Esophagus (tissue), 2 donors: ENCODE measurements at regions not wholly inside any gene's neighbourhood (a gene's known extent, or its start where the extent isn't known, plus 50 kb on each side); places are given as distances from the start of the nearest gene placed in this dataset.

Experiments used
- H3K27ac ChIP-seq, 2 donors: one replicate each; pipeline ENCODE4 v1.5.1; 2013; ENCODE audit warnings: low read depth in 2 of 2, mild to moderate bottlenecking in 2 of 2, inconsistent platforms in 1 of 2, low read length in 1 of 2, moderate library complexity in 1 of 2
- H3K27me3 ChIP-seq, 2 donors: one replicate each; pipeline ENCODE4 v1.6.1; 2013; ENCODE audit warnings: low read length in 2 of 2, control low read depth in 1 of 2, mild to moderate bottlenecking in 1 of 2; ENCODE audit not compliant: insufficient read depth in 2 of 2, control insufficient read depth in 1 of 2
- H3K36me3 ChIP-seq, 2 donors: one replicate each; pipeline ENCODE4 v1.6.1; 2013; ENCODE audit warnings: low read length in 1 of 2; ENCODE audit not compliant: control insufficient read depth in 2 of 2, insufficient read depth in 2 of 2
- H3K4me1 ChIP-seq, 2 donors: one replicate each; pipeline ENCODE4 v1.6.1; 2013; ENCODE audit warnings: low read length in 1 of 2; ENCODE audit not compliant: control insufficient read depth in 2 of 2, insufficient read depth in 2 of 2
- H3K4me3 ChIP-seq, 2 donors: one replicate each; pipeline ENCODE4 v1.5.1; 2013; ENCODE audit warnings: low read length in 2 of 2, mild to moderate bottlenecking in 2 of 2, low read depth in 1 of 2, moderate library complexity in 1 of 2
- H3K9me3 ChIP-seq, 2 donors: one replicate each; pipeline ENCODE4 v1.6.1; 2013; ENCODE audit warnings: mild to moderate bottlenecking in 2 of 2, low read depth in 1 of 2, low read length in 1 of 2, moderate library complexity in 1 of 2; ENCODE audit not compliant: control insufficient read depth in 2 of 2, insufficient read depth in 1 of 2
- WGBS, 2 donors: extraction: QIAGEN DNeasy Blood & Tissue Kit; methylation state at CpG; one replicate each; pipeline ENCODE4 v1.1.7; 2013; 5-methylcytosine and 5-hydroxymethylcytosine counted together
- donor health status: healthy with polysubstance abuse.
- donor health status: Bipolar disorder and iron deficiency.

DNA sequence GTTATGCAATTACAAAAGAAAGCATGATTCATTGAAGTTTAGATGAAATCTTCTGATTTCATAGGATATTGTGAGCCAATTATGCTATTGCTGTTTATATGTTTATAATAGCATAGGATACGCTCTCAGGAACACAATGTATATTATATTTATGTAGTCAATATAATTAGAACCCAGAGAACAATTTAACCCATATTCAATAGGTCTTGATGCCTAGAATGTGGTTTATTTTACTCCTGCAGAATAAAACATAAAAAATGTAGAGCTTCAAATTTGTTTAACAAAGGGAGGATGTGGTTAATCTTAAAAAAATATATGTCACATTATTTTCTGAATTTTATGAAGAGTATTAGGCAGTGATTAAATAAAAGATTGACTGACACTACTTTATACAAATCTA lies 380.8 kb upstream of the SPRY2 start:
- H3K27me3 ChIP-seq: no peaks in the 10 kb centered on the region
- H3K4me3 ChIP-seq: no peak overlapping the region
- 34 to 39% methylated on average over 1 of the region's 1 CpG for WGBS, 2 donors
- H3K27ac ChIP-seq: no peak overlapping the region
- H3K9me3 ChIP-seq: no peaks in the 10 kb centered on the region
- no peaks in the 10 kb centered on the region for H3K4me1 ChIP-seq
- H3K36me3 ChIP-seq: no peaks in the 10 kb centered on the region

- no peaks in the 10 kb centered on the region for H3K27me3 ChIP-seq
- no peaks in the 10 kb centered on the region for H3K4me1 ChIP-seq
- H3K9me3 ChIP-seq: no peaks in the 10 kb centered on the region
- no peaks in the 10 kb centered on the region for H3K36me3 ChIP-seq
- no peak overlapping the region for H3K27ac ChIP-seq
- WGBS, 2 donors: 94 to 96% methylated on average over 1 of the region's 1 CpG
- H3K4me3 ChIP-seq: no peak overlapping the region
Observed at GRCh38 chr13:80718970-80719369, 378.0 kb upstream of the SPRY2 start.

- H3K27ac ChIP-seq: no peak overlapping the region
- 92 to 93% methylated on average over 4 of the region's 4 CpGs for WGBS, 2 donors
- H3K9me3 ChIP-seq: no peaks in the 10 kb centered on the region
- H3K27me3 ChIP-seq: no peaks in the 10 kb centered on the region
- no peaks in the 10 kb centered on the region for H3K36me3 ChIP-seq
- H3K4me3 ChIP-seq: no peak overlapping the region
- no peaks in the 10 kb centered on the region for H3K4me1 ChIP-seq
Observed at GRCh38 chr13:80717776-80718175, 376.9 kb upstream of the SPRY2 start.

DNA sequence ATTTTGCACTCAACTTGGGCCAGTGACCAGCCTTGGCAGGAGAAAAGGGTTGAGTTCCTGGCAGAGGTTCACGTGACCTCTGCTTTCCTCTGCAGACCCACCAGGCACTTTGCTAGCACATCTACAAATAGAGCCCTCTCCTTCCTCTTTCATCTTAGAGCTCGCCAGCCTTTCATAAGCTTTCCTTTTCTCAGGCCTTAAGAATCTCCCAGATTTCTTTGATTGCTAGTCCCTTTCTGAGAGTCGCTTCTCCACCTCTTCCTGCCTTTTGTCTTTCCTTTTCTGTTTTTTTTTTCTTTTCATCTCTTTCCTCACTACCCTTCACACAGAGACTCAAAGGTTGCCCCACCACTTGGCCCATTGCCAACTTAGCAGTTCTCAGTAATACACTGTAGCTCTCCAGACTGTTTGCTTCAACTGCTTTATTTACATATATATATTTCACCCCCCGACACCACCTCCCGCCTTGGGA lies 375.7 kb upstream of the SPRY2 start:
- no peaks in the 10 kb centered on the region for H3K27me3 ChIP-seq
- no peaks in the 10 kb centered on the region for H3K4me1 ChIP-seq
- no peak overlapping the region for H3K4me3 ChIP-seq
- H3K9me3 ChIP-seq: no peaks in the 10 kb centered on the region
- H3K36me3 ChIP-seq: no peaks in the 10 kb centered on the region
- 37 to 49% methylated on average over 5 of the region's 5 CpGs for WGBS, 2 donors
- no peak overlapping the region for H3K27ac ChIP-seq

DNA sequence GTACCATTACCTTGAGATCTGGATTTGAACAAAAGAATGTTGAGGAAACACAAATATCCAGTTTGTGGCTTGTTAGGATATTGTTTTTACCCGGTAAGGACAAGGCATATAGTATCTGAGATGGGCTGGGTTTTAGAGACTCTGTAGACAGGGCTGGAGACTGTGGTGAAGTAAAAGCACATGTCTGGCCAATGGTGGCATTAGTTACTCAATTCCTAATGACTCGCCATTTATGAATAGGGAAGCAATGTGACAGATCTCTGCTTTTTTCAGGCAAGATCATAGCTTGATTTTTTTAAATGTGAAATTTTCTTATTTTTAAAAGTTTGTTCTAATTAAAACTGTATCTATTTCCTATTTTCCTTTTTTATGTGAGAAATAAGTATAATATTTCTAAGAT lies 371.1 kb upstream of the SPRY2 start:
- Histone ChIP-seq H3K27me3 (no peaks in the 10 kb centered on the region), H3K4me1 (no peaks in the 10 kb centered on the region), H3K4me3 (no peak overlapping the region), H3K36me3 (no peaks in the 10 kb centered on the region), H3K9me3 (peaks cover 3 to 6% of the 10 kb centered on the region in 2 donors), H3K27ac (no peak overlapping the region)
- WGBS, 2 donors: 91 to 92% methylated on average over 2 of the region's 2 CpGs

DNA sequence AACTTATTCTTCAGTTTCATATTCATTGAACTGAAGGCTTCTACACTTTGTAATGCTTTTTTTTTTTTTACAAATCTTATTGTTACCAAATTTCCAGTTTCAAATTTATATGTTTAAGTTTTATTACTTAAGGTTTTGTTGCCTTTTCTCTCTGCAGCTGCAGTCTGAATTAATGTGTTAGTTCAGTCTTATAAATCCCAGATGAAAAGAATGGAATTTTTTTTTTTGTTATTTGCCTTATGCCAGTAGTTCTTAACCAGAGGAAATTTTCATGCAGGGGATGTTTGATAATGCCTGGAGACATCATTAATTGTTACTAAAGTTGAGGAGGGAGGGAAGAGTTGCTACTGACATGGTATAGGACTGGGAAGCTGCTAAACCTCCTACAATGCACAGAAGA lies 367.9 kb upstream of the SPRY2 start:
- no peaks in the 10 kb centered on the region for H3K36me3 ChIP-seq
- no peak overlapping the region for H3K4me3 ChIP-seq
- peaks cover 0 to 3% of the 10 kb centered on the region in 2 donors for H3K4me1 ChIP-seq
- H3K9me3 ChIP-seq: peaks cover 3 to 19% of the 10 kb centered on the region in 2 donors
- H3K27ac ChIP-seq: no peak overlapping the region
- no peaks in the 10 kb centered on the region for H3K27me3 ChIP-seq

DNA sequence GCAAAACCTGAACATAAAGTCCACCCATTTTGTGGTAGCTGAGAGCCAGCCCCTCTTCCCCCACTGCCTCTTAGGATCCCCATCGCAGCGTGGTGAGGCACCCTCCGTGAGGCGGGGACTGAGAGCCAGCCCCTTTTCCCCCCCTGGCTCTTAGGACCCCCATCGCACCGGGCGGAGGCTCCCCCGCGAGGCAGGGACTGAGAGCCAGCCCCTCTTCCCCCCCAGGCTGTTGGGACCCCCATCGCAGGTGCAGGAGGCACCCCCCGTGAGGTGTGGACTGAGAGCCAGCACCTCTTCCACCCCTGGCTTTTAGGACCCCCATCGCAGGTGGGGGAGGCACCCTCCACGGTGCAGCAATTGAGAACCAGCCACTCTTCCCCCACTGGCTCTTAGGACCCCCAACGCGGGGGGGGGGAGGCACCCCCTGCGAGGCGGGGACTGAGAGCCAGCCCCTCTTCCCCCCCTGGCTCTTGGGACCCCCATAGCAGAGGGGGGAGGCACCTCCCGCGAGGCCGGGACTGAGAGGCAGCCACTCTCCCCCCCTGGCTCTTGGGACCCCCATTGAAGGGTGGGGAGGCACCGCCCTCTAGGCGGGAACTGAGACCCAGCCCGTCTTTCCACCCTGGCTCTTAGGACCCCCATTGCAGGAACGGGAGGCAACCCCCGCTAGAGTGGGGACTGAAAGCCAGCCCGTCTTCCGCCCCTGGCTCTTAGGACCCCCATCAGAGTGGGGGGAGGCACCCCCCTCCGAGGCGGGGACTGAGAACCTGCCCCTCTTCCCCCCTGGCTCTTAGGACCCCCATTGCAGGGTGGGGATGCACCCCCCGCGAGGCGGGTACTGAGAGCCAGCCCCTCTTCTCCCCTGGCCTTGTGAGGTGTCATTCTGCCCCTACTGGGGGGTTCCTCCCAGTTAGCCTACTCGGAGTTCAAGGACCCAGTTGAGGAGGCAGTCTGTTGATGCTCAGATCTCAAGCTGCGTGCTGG lies 366.4 kb upstream of the SPRY2 start:
- Histone ChIP-seq H3K4me3 (no peak overlapping the region), H3K4me1 (peaks cover 0 to 3% of the 10 kb centered on the region in 2 donors), H3K27ac (no peak overlapping the region), H3K36me3 (no peaks in the 10 kb centered on the region), H3K27me3 (no peaks in the 10 kb centered on the region), H3K9me3 (peaks cover 3 to 19% of the 10 kb centered on the region in 2 donors)
- 94 to 97% methylated on average over 22 to 34 of the region's 34 CpGs for WGBS, 2 donors

DNA sequence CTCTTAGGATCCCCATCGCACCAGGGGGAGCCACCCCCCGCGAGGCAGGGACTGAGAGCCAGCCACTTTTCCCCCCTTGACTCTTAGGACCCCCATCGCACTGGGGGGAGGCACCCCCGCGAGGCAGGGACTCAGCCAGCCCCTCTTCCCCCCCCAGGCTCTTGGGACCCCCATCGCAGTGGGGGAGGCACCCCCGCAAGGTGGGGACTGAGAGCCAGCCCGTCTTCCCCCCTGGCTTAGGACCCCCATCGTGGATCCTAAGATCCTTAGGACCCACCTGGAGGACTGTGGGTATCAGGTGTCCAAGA lies 365.2 kb upstream of the SPRY2 start:
- peaks cover 0 to 3% of the 10 kb centered on the region in 2 donors for H3K4me1 ChIP-seq
- WGBS, 2 donors: 96 to 97% methylated on average over 7 to 10 of the region's 10 CpGs
- no peaks in the 10 kb centered on the region for H3K36me3 ChIP-seq
- H3K4me3 ChIP-seq: no peak overlapping the region
- H3K9me3 ChIP-seq: peaks cover 3 to 19% of the 10 kb centered on the region in 2 donors
- no peaks in the 10 kb centered on the region for H3K27me3 ChIP-seq
- no peak overlapping the region for H3K27ac ChIP-seq

DNA sequence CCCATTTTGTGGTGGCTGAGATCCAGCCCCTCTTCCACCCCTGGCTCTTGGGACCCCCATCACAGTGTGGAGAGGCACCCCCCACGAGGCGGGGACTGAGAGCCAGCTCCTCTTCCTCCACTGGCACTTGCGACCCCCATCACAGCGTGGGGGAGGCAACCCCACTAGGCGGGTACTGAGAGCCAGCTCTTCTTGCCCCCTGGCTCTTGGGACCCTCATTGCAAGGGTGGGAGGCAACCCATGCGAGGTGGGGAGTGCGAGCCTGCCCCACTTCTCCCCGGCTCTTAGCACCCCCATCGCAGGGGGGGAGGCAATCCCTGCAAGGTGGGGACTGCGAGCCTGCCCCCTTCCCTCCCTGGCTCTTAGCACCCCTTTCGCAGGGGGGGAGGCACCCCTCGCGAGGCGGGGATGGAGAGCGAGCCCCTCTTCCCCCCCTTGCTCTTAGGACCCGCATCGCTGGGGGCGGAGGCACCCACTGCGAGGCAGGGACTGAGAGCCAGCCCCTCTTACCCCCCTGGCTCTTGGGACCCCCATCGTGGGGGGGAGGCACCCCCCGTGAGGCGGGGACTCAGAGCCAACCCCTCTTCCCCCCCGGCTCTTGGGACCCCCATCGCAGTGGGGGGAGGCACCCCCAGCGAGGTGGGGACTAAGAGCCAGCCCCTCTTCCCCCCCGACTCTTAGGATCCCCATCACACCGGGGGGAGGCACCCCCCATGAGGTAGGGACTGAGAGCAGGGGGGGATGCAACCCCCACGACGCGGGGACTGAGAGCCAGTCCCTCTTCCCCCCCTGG lies 364.6 kb upstream of the SPRY2 start:
- H3K27ac ChIP-seq: no peak overlapping the region
- H3K27me3 ChIP-seq: no peaks in the 10 kb centered on the region
- no peaks in the 10 kb centered on the region for H3K36me3 ChIP-seq
- H3K4me3 ChIP-seq: no peak overlapping the region
- H3K4me1 ChIP-seq: peaks cover 0 to 3% of the 10 kb centered on the region in 2 donors
- WGBS, 2 donors: 95 to 96% methylated on average over 26 to 30 of the region's 30 CpGs
- peaks cover 3 to 19% of the 10 kb centered on the region in 2 donors for H3K9me3 ChIP-seq
